Keratinocyte (primary cell): ENCODE measurements at regions not wholly inside any gene's neighbourhood (a gene's known extent, or its start where the extent isn't known, plus 50 kb on each side); places are given as distances from the start of the nearest gene placed in this dataset.

ENCODE experiments used
- DNase-seq: peaks from one replicate; pipeline ENCODE4 v3.0.0-alpha.2; 2011; ENCODE audit warnings: low read depth, missing footprints, low spot score
- FAIRE-seq: peaks from 2 replicates; lab custom pipeline; 2011; peaks lifted over from hg19 to GRCh38; lab: Jason Lieb, UNC
- H2AFZ ChIP-seq: 2 replicates; pipeline ENCODE4 v1.6.0; 2012; ENCODE audit warnings: low read length, control low read depth, inconsistent platforms; ENCODE audit not compliant: control insufficient read depth
- H3K27ac ChIP-seq: 2 replicates; pipeline ENCODE4 v1.5.1; 2011; ENCODE audit warnings: low read length; ENCODE audit not compliant: control insufficient read depth, insufficient read depth
- H3K27me3 ChIP-seq: 3 replicates; pipeline ENCODE4 v1.6.0; 2011; ENCODE audit warnings: low read length; ENCODE audit not compliant: control insufficient read depth, insufficient read depth; ENCODE audit errors: extremely low read depth
- H3K36me3 ChIP-seq, 2 experiments: 2 replicates in 1 of 2; 3 replicates in 1 of 2; pipeline ENCODE4 v1.5.1; 2011; ENCODE audit warnings: low read length in 2 of 2, mild to moderate bottlenecking in 1 of 2; ENCODE audit not compliant: control insufficient read depth in 2 of 2, insufficient read depth in 2 of 2; ENCODE audit errors: extremely low read depth in 1 of 2
- H3K4me1 ChIP-seq: 3 replicates; pipeline ENCODE4 v1.5.1; 2011; ENCODE audit warnings: low read length; ENCODE audit not compliant: control insufficient read depth, insufficient read depth; ENCODE audit errors: extremely low read depth
- H3K4me2 ChIP-seq: 3 replicates; pipeline ENCODE4 v1.6.0; 2011; ENCODE audit warnings: low read depth, low read length; ENCODE audit not compliant: control insufficient read depth, insufficient read depth; ENCODE audit errors: extremely low read depth
- H3K4me3 ChIP-seq, 3 experiments: fragments of 200-600 bp in 1 of 3; sonication (generic) in 1 of 3; 2 replicates in 2 of 3; 3 replicates in 1 of 3; pipeline ENCODE4 v1.5.1; 2011 to 2016; ENCODE audit warnings: low read length in 3 of 3, mild to moderate bottlenecking in 3 of 3, control low read depth in 2 of 3, inconsistent platforms in 1 of 3, low read depth in 1 of 3, mixed read lengths in 1 of 3, mixed run types in 1 of 3, moderate library complexity in 1 of 3; ENCODE audit not compliant: control insufficient read depth in 2 of 3, insufficient read depth in 2 of 3; ENCODE audit errors: extremely low read depth in 1 of 3
- H3K79me2 ChIP-seq: 2 replicates; pipeline ENCODE4 v1.6.0; 2012; ENCODE audit warnings: low read length; ENCODE audit not compliant: control insufficient read depth, insufficient read depth
- H3K9ac ChIP-seq: 3 replicates; pipeline ENCODE4 v1.6.0; 2011; ENCODE audit warnings: low read length; ENCODE audit not compliant: control insufficient read depth, insufficient read depth; ENCODE audit errors: extremely low read depth
- H3K9me1 ChIP-seq: 3 replicates; pipeline ENCODE4 v1.6.0; 2011; ENCODE audit warnings: low read length; ENCODE audit not compliant: control insufficient read depth, insufficient read depth; ENCODE audit errors: extremely low read depth
- H3K9me3 ChIP-seq: 2 replicates; pipeline ENCODE4 v1.5.1; 2012; ENCODE audit warnings: low read depth, low read length; ENCODE audit not compliant: control insufficient read depth
- H4K20me1 ChIP-seq: 3 replicates; pipeline ENCODE4 v1.6.0; 2011; ENCODE audit warnings: low read length; ENCODE audit not compliant: control insufficient read depth, insufficient read depth; ENCODE audit errors: extremely low read depth
- CTCF ChIP-seq, 3 experiments: IDR thresholded peaks in 1 of 3; conservative IDR thresholded peaks in 1 of 3; optimal IDR thresholded peaks in 1 of 3; 2 replicates in 2 of 3; 3 replicates in 1 of 3; pipeline versions ENCODE3 to v1.5.1; 2011; ENCODE audit warnings: low read length in 3 of 3, mild to moderate bottlenecking in 3 of 3, moderate library complexity in 2 of 3, control low read depth in 1 of 3, inconsistent platforms in 1 of 3; ENCODE audit not compliant: insufficient read depth in 2 of 3; ENCODE audit errors: extremely low read depth in 1 of 3
- EZH2 ChIP-seq: IDR thresholded peaks from one replicate; pipeline ENCODE4 v1.6.1; 2012; ENCODE audit warnings: inconsistent platforms, mild to moderate bottlenecking, low read length, moderate library complexity
- dilution Hi-C: fragments of 300-500 bp; cut with MboI; formaldehyde crosslinking; loops from one replicate; pipeline ENCODE4 v1.7.0; 2020; ENCODE audit warnings: low sequenced_read_pairs; ENCODE audit not compliant: extremely low pct_ligation_motif_present

GRCh38 chr2:235191978-235192377, 240.2 kb downstream of the SH3BP4 start:
- TF ChIP-seq EZH2 (no peak), CTCF (optimal IDR thresholded peaks at IDR 0.05 in 1 of 3, IDR thresholded peaks at IDR 0.05 in 1 of 3, conservative IDR thresholded peaks at IDR 0.05 in 1 of 3; ENCODE audit: extremely low read depth in 1 of 3, insufficient read depth in 2 of 3, low read length in 3 of 3) (no peak)
- no peak overlapping the region for H3K4me2 ChIP-seq

GRCh38 chr2:235194351-235194750, 242.5 kb downstream of the SH3BP4 start:
- no peaks in the 10 kb centered on the region for H3K79me2 ChIP-seq
- FAIRE-seq (no peak), DNase-seq (no peak)
- H3K9ac ChIP-seq = no peak overlapping the region
- no peak overlapping the region for H3K27ac ChIP-seq
- H3K4me3 ChIP-seq = no peak overlapping the region
- dilution Hi-C loops = no loop called here
- no peaks in the 10 kb centered on the region for H4K20me1 ChIP-seq
- peaks cover 23% of the 10 kb centered on the region for H3K27me3 ChIP-seq
- no peaks in the 10 kb centered on the region for H3K4me1 ChIP-seq
- no peaks in the 10 kb centered on the region for H3K36me3 ChIP-seq
- H2AFZ ChIP-seq = no peak overlapping the region
- TF ChIP-seq EZH2 (no peak), CTCF (optimal IDR thresholded peaks at IDR 0.05 in 1 of 3, IDR thresholded peaks at IDR 0.05 in 1 of 3, conservative IDR thresholded peaks at IDR 0.05 in 1 of 3; ENCODE audit: extremely low read depth in 1 of 3, insufficient read depth in 2 of 3, low read length in 3 of 3) (no peak)
- H3K9me1 ChIP-seq = no peaks in the 10 kb centered on the region
- H3K4me2 ChIP-seq = no peak overlapping the region
- H3K9me3 ChIP-seq = no peaks in the 10 kb centered on the region

More at GRCh38 chr2:235191978-235192377, 240.2 kb downstream of the SH3BP4 start:
- no peaks in the 10 kb centered on the region for H3K9me1 ChIP-seq
- H2AFZ ChIP-seq = no peak overlapping the region
- H3K4me3 ChIP-seq = no peak overlapping the region
- H3K79me2 ChIP-seq = no peaks in the 10 kb centered on the region
- H3K36me3 ChIP-seq = no peaks in the 10 kb centered on the region
- DNase-seq (no peak), FAIRE-seq (no peak)
- H3K27me3 ChIP-seq = peaks cover 36% of the 10 kb centered on the region
- no peak overlapping the region for H3K9ac ChIP-seq
- H3K4me1 ChIP-seq = no peaks in the 10 kb centered on the region
- no peaks in the 10 kb centered on the region for H3K9me3 ChIP-seq
- no peak overlapping the region for H3K27ac ChIP-seq
- dilution Hi-C loops = no loop called here
- no peaks in the 10 kb centered on the region for H4K20me1 ChIP-seq
